Kidney (tissue), 13 donors: ENCODE measurements at regions not wholly inside any gene's neighbourhood (a gene's known extent, or its start where the extent isn't known, plus 50 kb on each side); places are given as distances from the start of the nearest gene placed in this dataset.
A peak's percentile ranks its signal among the peaks of the same experiment; 100 is the strongest.
"Not testable (repeated sequence)": the region's sequence is repeated elsewhere in the genome, so short reads cannot be mapped to it uniquely, and the experiment has no call there.

Experiments used
- DNase-seq, 5 donors: peaks; one replicate each; pipeline ENCODE4 v3.0.0-alpha.2; 2013 to 2020
- FAIRE-seq: peaks from 2 replicates; lab custom pipeline; 2012; peaks lifted over from hg19 to GRCh38; lab: Jason Lieb, UNC
- H3K27ac ChIP-seq, 2 donors: one replicate each; pipeline ENCODE4 v1.7.0; 2013; ENCODE audit warnings: low read depth in 2 of 2, low read length in 2 of 2, inconsistent platforms in 1 of 2
- H3K27me3 ChIP-seq: one replicate; pipeline ENCODE4 v1.7.1; 2013; ENCODE audit warnings: low read length, inconsistent platforms; ENCODE audit not compliant: control insufficient read depth, insufficient read depth
- H3K36me3 ChIP-seq, 3 donors: one replicate each; pipeline versions ENCODE4 v1.7.0 to v1.7.1; 2013; ENCODE audit warnings: low read length in 3 of 3, control low read depth in 1 of 3, inconsistent platforms in 1 of 3; ENCODE audit not compliant: insufficient read depth in 3 of 3, control insufficient read depth in 2 of 3
- H3K4me1 ChIP-seq, 3 donors: one replicate each; pipeline versions ENCODE4 v1.7.0 to v1.7.1; 2013; ENCODE audit warnings: low read length in 3 of 3, inconsistent platforms in 1 of 3, low read depth in 1 of 3; ENCODE audit not compliant: control insufficient read depth in 2 of 3, insufficient read depth in 2 of 3
- H3K4me3 ChIP-seq, 3 donors: one replicate each; pipeline versions ENCODE4 v1.7.0 to v1.8.1; 2013; ENCODE audit warnings: low read length in 3 of 3, control low read depth in 1 of 3, inconsistent platforms in 1 of 3
- H3K9ac ChIP-seq, 3 donors: one replicate each; pipeline versions ENCODE4 v1.7.0 to v1.7.1; 2013; ENCODE audit warnings: low read length in 3 of 3, control low read depth in 1 of 3, inconsistent platforms in 1 of 3
- H3K9me3 ChIP-seq, 3 donors: one replicate each; pipeline versions ENCODE4 v1.7.0 to v1.7.1; 2013; ENCODE audit warnings: low read length in 3 of 3, control low read depth in 1 of 3, inconsistent platforms in 1 of 3; ENCODE audit not compliant: control insufficient read depth in 2 of 3, insufficient read depth in 1 of 3
- intact Hi-C: fragments of 100-400 bp; cut with DNase I; formaldehyde crosslinking; loops from one replicate; pipeline ENCODE4 v1.11.1; 2022
- TF ChIP-seq, protein P1 (sequence below): IDR thresholded peaks from 3 replicates; pipeline ENCODE4 v1.5.1; 2012; ENCODE audit warnings: mild to moderate bottlenecking, moderate library complexity, borderline replicate concordance; ENCODE audit not compliant: insufficient read depth; ENCODE audit errors: extremely low read depth
- donor health status: control.
- donor health status: control.
- donor health status: control.
- donor health status: control.
- donor health status: control.
- donor health status: DM: yes; HTN: yes; CAD: no.
- donor health status: Normal renal cell carcinoma (clear cell type).

GRCh38 chr16:48064971-48065370 lies 90.8 kb downstream of the ABCC12 start:
- TF ChIP-seq, protein P1, sequence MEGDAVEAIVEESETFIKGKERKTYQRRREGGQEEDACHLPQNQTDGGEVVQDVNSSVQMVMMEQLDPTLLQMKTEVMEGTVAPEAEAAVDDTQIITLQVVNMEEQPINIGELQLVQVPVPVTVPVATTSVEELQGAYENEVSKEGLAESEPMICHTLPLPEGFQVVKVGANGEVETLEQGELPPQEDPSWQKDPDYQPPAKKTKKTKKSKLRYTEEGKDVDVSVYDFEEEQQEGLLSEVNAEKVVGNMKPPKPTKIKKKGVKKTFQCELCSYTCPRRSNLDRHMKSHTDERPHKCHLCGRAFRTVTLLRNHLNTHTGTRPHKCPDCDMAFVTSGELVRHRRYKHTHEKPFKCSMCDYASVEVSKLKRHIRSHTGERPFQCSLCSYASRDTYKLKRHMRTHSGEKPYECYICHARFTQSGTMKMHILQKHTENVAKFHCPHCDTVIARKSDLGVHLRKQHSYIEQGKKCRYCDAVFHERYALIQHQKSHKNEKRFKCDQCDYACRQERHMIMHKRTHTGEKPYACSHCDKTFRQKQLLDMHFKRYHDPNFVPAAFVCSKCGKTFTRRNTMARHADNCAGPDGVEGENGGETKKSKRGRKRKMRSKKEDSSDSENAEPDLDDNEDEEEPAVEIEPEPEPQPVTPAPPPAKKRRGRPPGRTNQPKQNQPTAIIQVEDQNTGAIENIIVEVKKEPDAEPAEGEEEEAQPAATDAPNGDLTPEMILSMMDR, result no peak
- no peaks in the 10 kb centered on the region for H3K27me3 ChIP-seq

DNA sequence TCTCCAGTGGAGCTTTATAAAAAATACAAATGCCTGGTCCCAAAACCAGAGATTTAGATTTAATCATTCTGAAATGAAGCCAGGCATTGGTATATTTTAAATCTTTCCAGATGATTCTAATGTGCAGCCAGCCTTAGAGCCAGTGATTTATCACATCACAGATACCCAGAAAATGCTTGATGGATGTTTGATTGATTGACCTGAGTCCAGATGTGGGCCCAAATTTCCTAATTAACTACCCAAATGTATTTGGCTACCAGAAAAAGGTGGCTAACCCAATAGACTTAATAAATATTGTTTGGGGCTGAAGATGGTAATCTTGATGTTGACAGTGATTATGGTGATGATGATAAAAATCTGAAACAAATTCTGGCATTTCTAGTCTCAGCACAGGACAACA lies 93.1 kb downstream of the ABCC12 start:
- H3K27ac ChIP-seq, result no peak overlapping the region
- H3K9me3 ChIP-seq, result no peaks in the 10 kb centered on the region
- H3K27me3 ChIP-seq, result no peaks in the 10 kb centered on the region
- no peak overlapping the region for H3K4me3 ChIP-seq
- TF ChIP-seq, protein P1, result no peak
- H3K36me3 ChIP-seq, result no peaks in the 10 kb centered on the region
- no peak for FAIRE-seq
- no peaks in the 10 kb centered on the region for H3K4me1 ChIP-seq
- intact Hi-C loops, result no loop called here
- no peak for DNase-seq
- H3K9ac ChIP-seq, result no peak overlapping the region

More at GRCh38 chr16:48064971-48065370, 90.8 kb downstream of the ABCC12 start:
- Histone ChIP-seq H3K4me1 (no peaks in the 10 kb centered on the region), H3K9me3 (no peaks in the 10 kb centered on the region), H3K36me3 (no peaks in the 10 kb centered on the region), H3K27ac (no peak overlapping the region), H3K9ac (no peak overlapping the region), H3K4me3 (no peak overlapping the region)
- intact Hi-C loops, result no loop called here
- DNase-seq, result no peak
- FAIRE-seq, result no peak

DNA sequence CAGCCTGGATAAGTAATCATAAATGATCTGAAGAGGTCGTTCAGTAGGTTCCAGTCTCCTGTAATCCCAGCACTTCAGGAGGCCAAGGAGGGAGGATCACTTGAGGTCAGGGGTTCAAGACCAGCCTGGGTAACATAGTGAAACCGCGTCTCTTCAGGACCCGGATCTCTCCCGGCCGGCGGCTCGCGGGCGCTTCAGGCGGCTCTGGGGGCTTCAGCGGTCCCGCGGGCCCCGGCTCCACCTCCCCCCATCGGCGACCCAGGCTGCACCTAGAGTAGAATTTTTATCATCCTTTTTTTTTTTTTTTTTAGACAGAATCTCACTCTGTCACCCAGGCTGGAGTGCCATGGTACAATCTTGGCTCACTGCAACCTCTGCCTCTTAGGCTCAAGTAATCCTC lies 95.9 kb downstream of the ABCC12 start:
- no peaks in the 10 kb centered on the region for H3K36me3 ChIP-seq
- H3K9me3 ChIP-seq, result no peaks in the 10 kb centered on the region
- no peaks in the 10 kb centered on the region for H3K27me3 ChIP-seq
- intact Hi-C loops, result no loop called here
- H3K4me1 ChIP-seq, result no peaks in the 10 kb centered on the region
- FAIRE-seq, result no peak
- DNase-seq, result no peak
- no peak overlapping the region for H3K9ac ChIP-seq
- no peak overlapping the region for H3K4me3 ChIP-seq
- TF ChIP-seq, protein P1, result no peak
- H3K27ac ChIP-seq, result no peak overlapping the region

DNA sequence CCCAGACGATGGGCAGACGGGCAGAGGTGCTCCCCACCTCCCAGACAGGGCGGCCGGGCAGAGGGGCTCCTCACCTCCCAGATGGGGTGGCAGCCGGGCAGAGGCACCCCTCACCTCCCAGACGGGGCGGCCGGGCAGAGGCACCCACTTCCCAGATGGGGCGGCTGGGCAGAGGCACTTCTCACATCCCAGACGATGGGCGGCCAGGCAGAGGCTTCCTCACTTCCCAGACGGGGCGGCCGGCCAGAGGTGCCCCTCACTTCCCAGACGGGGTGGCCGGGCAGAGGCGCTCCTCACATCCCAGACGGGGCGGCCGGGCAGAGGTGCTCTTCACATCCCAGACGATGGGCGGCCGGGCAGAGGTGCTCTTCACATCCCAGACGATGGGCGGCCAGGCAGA lies 96.6 kb downstream of the ABCC12 start:
- H3K36me3 ChIP-seq, intact Hi-C loops, H3K4me3 ChIP-seq, H3K9ac ChIP-seq, H3K27me3 ChIP-seq, FAIRE-seq, H3K9me3 ChIP-seq, H3K27ac ChIP-seq, H3K4me1 ChIP-seq: not testable (repeated sequence)
- DNase-seq, result peak in 1 of 5 donors; percentile 74
